K562 (cell line): ENCODE measurements at regions not wholly inside any gene's neighbourhood (a gene's known extent, or its start where the extent isn't known, plus 50 kb on each side); places are given as distances from the start of the nearest gene placed in this dataset.

Source experiments
- DEAF1 ChIP-seq: fragments of 450-650 bp; formaldehyde crosslinking; IDR thresholded peaks from 2 replicates; pipeline ENCODE4 v1.4.0; 2020; ENCODE audit warnings: mild to moderate bottlenecking, moderate library complexity
- NR0B1 ChIP-seq: fragments of 450-650 bp; IDR thresholded peaks from one replicate; pipeline ENCODE4 v1.6.1; 2018; ENCODE audit warnings: mild to moderate bottlenecking, moderate library complexity; ENCODE audit not compliant: partially characterized antibody
- RAD21 ChIP-seq, 2 experiments: fragments of 250-450 bp in 1 of 2; fragments of 450-650 bp in 1 of 2; sonication (Bioruptor Pico) in 1 of 2; formaldehyde crosslinking in 1 of 2; IDR thresholded peaks in 1 of 2; conservative IDR thresholded peaks in 1 of 2; 2 replicates each; pipeline versions ENCODE4 v1.4.0 to v1.8.0; 2020 to 2022; ENCODE audit warnings: mild to moderate bottlenecking in 2 of 2, moderate library complexity in 1 of 2
- RERE ChIP-seq: sonication (generic); formaldehyde crosslinking; IDR thresholded peaks from 2 replicates; pipeline ENCODE4 v1.8.0; 2023; ENCODE audit warnings: missing genetic modification reagents, mild to moderate bottlenecking, borderline replicate concordance

- 0 out of 2 replicates have a peak, but pooled peaks have one; percentile 19 for TF ChIP-seq DEAF1
- no peak for TF ChIP-seq RERE
- TF ChIP-seq NR0B1: no peak
- peak; percentile 45 to 54 for TF ChIP-seq RAD21 (CRISPR knock-in tag; conservative IDR thresholded peaks at IDR 0.05 in 1 of 2, IDR thresholded peaks at IDR 0.05 in 1 of 2)
Measured at GRCh38 chr13:44050450-44051063, 170.9 kb downstream of the LACC1 start (continued).
